D721Med (cell line): ENCODE measurements at regions not wholly inside any gene's neighbourhood (a gene's known extent, or its start where the extent isn't known, plus 50 kb on each side); places are given as distances from the start of the nearest gene placed in this dataset.

ENCODE experiments used
- DNase-seq: peaks from one replicate; pipeline ENCODE4 v3.0.0; 2011; ENCODE audit warnings: low spot score; ENCODE audit not compliant: insufficient read length
- FAIRE-seq: peaks from 2 replicates; lab custom pipeline; 2011; peaks lifted over from hg19 to GRCh38; lab: Jason Lieb, UNC
- CTCF ChIP-seq: IDR thresholded peaks from 2 replicates; pipeline ENCODE4 v1.5.1; 2012; ENCODE audit warnings: mild to moderate bottlenecking, control low read depth; ENCODE audit not compliant: insufficient read depth; ENCODE audit errors: missing control alignments

GRCh38 chr10:2475711-2476217 is 591.6 kb upstream of the PFKP start:
- TF ChIP-seq CTCF = no peak
- DNase-seq = no peak

GRCh38 chr10:2471811-2472210 is 595.5 kb upstream of the PFKP start:
- no peak for FAIRE-seq
- TF ChIP-seq CTCF = no peak
- DNase-seq = no peak

More at GRCh38 chr10:2475711-2476217, 591.6 kb upstream of the PFKP start:
- no peak for FAIRE-seq

DNA sequence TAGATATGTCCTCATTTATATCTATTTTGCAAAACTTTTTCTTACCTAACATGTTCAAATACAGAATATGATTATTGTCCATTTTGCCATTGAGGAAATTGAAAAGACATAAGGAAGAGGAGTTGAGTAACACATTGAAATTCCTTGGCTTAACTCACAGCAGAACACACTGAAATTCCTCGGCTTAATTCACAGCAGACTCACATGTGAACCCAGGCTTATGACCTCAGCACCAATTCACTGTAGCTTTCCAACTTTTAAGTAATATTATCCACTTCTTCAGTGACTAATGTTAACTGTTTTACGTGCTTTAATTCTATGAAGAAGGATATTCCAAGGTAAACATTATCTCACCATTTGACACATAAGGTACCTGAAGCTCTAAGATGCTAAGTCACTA is 597.5 kb upstream of the PFKP start:
- FAIRE-seq (no peak), DNase-seq (no peak)
- no peak for TF ChIP-seq CTCF

GRCh38 chr10:2464483-2464882 is 602.9 kb upstream of the PFKP start:
- FAIRE-seq (no peak), DNase-seq (no peak)
- no peak for TF ChIP-seq CTCF

DNA sequence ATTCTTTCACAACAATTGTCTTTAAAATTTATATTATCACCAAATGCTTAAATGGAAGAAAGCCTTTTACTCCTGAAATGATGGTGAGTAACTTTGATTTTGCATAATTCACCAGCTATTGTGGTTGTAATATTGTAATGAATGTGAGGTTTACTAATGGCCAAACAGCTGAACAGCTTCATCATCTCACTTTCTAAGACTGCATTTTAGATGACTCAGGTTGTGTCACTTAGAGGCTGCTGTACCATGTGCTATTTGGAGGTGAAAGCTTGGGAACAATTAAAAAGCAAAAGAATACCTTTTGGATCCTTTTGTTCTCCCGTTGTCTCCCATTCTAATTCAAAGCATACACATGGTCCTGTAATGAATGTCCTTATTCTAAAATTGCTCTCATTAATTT is 604.0 kb upstream of the PFKP start:
- TF ChIP-seq CTCF = no peak
- no peak for DNase-seq
- no peak for FAIRE-seq

DNA sequence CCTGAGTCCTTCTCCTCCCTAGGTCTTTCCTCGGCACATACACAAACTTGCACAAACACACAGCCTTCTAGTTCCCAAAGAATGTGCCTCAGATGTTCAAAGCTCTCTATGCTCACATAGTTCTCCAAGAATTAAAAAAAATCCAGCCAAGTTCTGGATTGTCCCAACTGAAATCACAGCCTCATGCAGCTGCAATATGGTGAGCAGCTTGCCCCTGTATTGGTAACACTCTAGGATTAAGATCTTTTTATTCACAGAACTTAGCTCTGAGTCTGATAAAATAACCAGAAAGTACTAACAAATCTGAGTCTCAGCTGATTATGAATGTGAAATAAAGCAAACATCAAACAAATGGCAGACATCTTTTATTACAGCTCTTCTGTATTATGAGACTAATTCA is 604.8 kb upstream of the PFKP start:
- DNase-seq (no peak), FAIRE-seq (no peak)
- no peak for TF ChIP-seq CTCF

GRCh38 chr10:2460812-2461211 is 606.5 kb upstream of the PFKP start:
- no peak for FAIRE-seq
- no peak for DNase-seq
- no peak for TF ChIP-seq CTCF
